ENCODE measurements at regions not wholly inside any gene's neighbourhood (a gene's known extent, or its start where the extent isn't known, plus 50 kb on each side); places are given as distances from the start of the nearest gene placed in this dataset.

DNA sequence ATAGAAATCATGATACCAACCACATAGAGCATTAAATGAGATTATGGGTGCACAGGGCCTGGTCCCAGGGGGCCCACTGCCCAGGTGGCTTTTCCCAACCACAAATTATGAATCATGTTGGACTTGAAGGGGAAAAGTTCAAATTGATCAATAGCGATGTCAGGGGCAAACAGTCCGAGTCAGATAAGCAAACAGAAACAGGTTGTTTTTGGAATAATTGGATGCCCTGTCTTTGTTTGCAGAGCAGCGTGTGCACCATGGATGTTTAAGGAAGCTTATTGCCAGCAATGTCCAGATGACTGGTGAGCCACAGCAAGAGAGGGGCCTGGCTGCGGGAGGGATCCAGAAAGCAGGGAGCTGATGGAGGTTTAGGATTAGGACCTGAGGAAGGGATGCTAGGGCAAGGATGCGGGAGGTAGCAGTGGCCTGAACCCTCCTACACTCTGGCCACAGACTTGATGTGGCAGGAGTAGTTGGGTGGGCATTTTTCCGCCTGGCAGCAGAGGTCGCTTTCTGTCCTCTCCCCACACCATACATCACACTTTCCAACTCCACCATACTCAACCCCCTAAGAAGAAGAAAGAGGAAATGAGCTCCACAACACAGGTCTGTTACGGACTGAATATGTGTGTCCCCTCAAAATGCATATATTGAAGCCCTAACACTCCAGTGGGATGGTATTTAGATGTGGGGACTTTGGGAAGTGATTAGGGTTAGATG, 266.4 kb upstream of the RPL38 start:
- TF ChIP-seq, protein P1, sequence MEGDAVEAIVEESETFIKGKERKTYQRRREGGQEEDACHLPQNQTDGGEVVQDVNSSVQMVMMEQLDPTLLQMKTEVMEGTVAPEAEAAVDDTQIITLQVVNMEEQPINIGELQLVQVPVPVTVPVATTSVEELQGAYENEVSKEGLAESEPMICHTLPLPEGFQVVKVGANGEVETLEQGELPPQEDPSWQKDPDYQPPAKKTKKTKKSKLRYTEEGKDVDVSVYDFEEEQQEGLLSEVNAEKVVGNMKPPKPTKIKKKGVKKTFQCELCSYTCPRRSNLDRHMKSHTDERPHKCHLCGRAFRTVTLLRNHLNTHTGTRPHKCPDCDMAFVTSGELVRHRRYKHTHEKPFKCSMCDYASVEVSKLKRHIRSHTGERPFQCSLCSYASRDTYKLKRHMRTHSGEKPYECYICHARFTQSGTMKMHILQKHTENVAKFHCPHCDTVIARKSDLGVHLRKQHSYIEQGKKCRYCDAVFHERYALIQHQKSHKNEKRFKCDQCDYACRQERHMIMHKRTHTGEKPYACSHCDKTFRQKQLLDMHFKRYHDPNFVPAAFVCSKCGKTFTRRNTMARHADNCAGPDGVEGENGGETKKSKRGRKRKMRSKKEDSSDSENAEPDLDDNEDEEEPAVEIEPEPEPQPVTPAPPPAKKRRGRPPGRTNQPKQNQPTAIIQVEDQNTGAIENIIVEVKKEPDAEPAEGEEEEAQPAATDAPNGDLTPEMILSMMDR (IDR thresholded peaks at IDR 0.05) = no peak
- Histone ChIP-seq H3K4me3 (no peak overlapping the region), H3K4me1 (no peaks in the 10 kb centered on the region), H3K27ac (no peak overlapping the region), H3K36me3 (ENCODE audit: insufficient read depth in 1 of 2, low read depth in 1 of 2) (no peaks in the 10 kb centered on the region), H3K9me3 (no peaks in the 10 kb centered on the region), H3K27me3 (ENCODE audit: insufficient read depth in 3 of 3, low read length in 2 of 3) (peaks cover 0 to 5% (median 0%) of the 10 kb centered on the region in 3 donors)
- DNase-seq (no peak), ATAC-seq (no peak)
- 87 to 89% (median 89%) methylated on average over 8 of the region's 8 CpGs for WGBS, 3 donors
- intact Hi-C loops (cut with DNase I) = no loop called here

DNA sequence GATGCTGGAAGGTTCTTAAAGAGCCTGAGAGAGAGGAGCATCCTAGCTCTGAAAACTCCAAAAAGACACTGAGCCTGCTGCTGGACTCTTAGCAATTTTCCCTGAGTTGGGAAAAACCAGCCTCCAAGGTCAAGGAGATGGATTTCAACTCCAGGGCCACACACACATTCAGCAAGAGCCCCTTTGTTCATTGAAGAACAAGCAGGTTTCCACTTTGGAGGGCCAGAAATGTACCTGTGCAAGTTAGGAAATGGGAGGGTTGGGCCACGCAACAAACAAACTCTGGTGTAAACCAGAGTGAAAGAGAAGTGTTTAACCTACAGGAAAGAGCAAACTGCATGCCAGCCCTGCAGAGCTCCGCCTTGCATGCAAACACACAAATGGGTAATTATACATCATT, 264.8 kb upstream of the RPL38 start:
- Histone ChIP-seq H3K9me3 (no peaks in the 10 kb centered on the region), H3K36me3 (ENCODE audit: insufficient read depth in 1 of 2, low read depth in 1 of 2) (no peaks in the 10 kb centered on the region), H3K27ac (no peak overlapping the region), H3K27me3 (ENCODE audit: insufficient read depth in 3 of 3, low read length in 2 of 3) (peaks cover 0 to 5% (median 0%) of the 10 kb centered on the region in 3 donors), H3K4me1 (no peaks in the 10 kb centered on the region), H3K4me3 (no peak overlapping the region)
- no peak for ATAC-seq
- intact Hi-C loops (cut with DNase I) = no loop called here
- 86 to 98% (median 92%) methylated on average over 2 of the region's 2 CpGs for WGBS, 3 donors
- TF ChIP-seq, protein P1 (IDR thresholded peaks at IDR 0.05) = no peak
- DNase-seq = no peak

DNA sequence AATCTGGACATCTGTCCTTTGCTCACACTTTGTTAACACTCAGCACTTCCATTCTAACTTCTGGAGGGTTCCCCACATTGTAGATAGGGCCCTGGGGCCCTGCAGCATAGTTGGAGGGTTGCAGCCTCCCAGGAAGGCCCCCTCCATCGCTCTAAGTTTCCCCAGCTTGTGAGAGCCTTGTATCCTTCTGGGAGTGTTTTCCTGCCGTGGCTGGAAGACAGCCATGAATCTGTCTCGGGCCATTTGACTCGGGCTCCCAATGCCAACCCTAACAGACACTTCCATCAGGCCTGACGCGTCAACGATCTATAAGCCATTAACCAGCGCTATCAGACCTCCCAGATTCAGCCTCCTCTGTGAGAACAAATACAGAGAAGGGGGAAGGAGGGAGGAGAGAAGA, 263.7 kb upstream of the RPL38 start:
- no peaks in the 10 kb centered on the region for H3K4me1 ChIP-seq
- TF ChIP-seq, protein P1 (IDR thresholded peaks at IDR 0.05) = no peak
- WGBS, 3 donors = 31 to 34% (median 33%) methylated on average over 8 of the region's 8 CpGs
- no peaks in the 10 kb centered on the region for H3K36me3 ChIP-seq (ENCODE audit: insufficient read depth in 1 of 2, low read depth in 1 of 2)
- H3K9me3 ChIP-seq = no peaks in the 10 kb centered on the region
- intact Hi-C loops (cut with DNase I) = no loop called here
- H3K27ac ChIP-seq = no peak overlapping the region
- DNase-seq (no peak), ATAC-seq (no peak)
- peaks cover 0 to 5% (median 0%) of the 10 kb centered on the region in 3 donors for H3K27me3 ChIP-seq (ENCODE audit: insufficient read depth in 3 of 3, low read length in 2 of 3)
- no peak overlapping the region for H3K4me3 ChIP-seq

DNA sequence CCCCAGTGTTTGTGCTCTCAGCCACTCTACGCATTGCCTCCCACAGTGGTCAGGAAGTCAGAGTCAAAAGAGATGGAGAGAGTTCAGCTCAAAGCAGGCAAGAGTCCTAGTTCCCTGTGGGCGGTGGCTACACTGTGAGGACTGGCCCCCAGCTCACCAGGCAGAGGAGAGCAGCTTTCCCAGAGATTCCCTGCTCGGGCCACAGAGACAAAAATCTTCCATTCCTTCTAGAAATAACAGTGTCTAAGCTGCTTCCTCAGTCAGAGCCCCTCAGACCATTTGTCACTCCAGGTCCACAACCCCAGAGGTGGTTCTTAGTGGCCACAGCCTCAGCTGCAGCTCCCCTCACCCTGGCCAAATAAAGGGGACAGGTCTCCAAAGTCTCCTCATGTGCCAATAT, 263.0 kb upstream of the RPL38 start:
- H3K27ac ChIP-seq = no peak overlapping the region
- TF ChIP-seq, protein P1 (IDR thresholded peaks at IDR 0.05) = no peak
- no peaks in the 10 kb centered on the region for H3K4me1 ChIP-seq
- H3K9me3 ChIP-seq = no peaks in the 10 kb centered on the region
- ATAC-seq = no peak
- H3K36me3 ChIP-seq (ENCODE audit: insufficient read depth in 1 of 2, low read depth in 1 of 2) = no peaks in the 10 kb centered on the region
- no peak for DNase-seq
- H3K4me3 ChIP-seq = no peak overlapping the region
- 52 to 64% (median 60%) methylated on average over 3 of the region's 3 CpGs for WGBS, 3 donors
- intact Hi-C loops (cut with DNase I) = no loop called here
- H3K27me3 ChIP-seq (ENCODE audit: insufficient read depth in 3 of 3, low read length in 2 of 3) = no peaks in the 10 kb centered on the region

Measured in psoas muscle (tissue), 7 donors.